GM19397 (cell line): ENCODE measurements at regions not wholly inside any gene's neighbourhood (a gene's known extent, or its start where the extent isn't known, plus 50 kb on each side); places are given as distances from the start of the nearest gene placed in this dataset.

Experiments used
- ATAC-seq: cut with Tn5 transposase; IDR thresholded peaks from one replicate; pipeline ENCODE4 v1.9.1; 2021; ENCODE audit warnings: mild to moderate bottlenecking, moderate library complexity; ENCODE audit not compliant: unreplicated experiment

- no peak for ATAC-seq
Observed at GRCh38 chr5:35436400-35437057, 181.1 kb upstream of the SPEF2 start.

GRCh38 chr5:35430381-35431162, 187.1 kb upstream of the SPEF2 start:
- no peak for ATAC-seq

- ATAC-seq, result no peak
Observed at GRCh38 chr5:35420200-35420599, 189.9 kb upstream of the PRLR start.

GRCh38 chr5:35417040-35417439, 186.8 kb upstream of the PRLR start:
- no peak for ATAC-seq

- ATAC-seq, result no peak
Observed at GRCh38 chr5:35416217-35416988, 186.1 kb upstream of the PRLR start.

GRCh38 chr5:35415309-35415708, 185.0 kb upstream of the PRLR start:
- ATAC-seq, result no peak

GRCh38 chr5:35409361-35409760, 179.1 kb upstream of the PRLR start:
- ATAC-seq, result no peak

GRCh38 chr5:35408146-35408545, 177.9 kb upstream of the PRLR start:
- ATAC-seq, result no peak

GRCh38 chr5:35407697-35408096, 177.4 kb upstream of the PRLR start:
- ATAC-seq, result no peak

GRCh38 chr5:35405938-35406337, 175.7 kb upstream of the PRLR start:
- ATAC-seq, result no peak

- ATAC-seq, result no peak
Observed at GRCh38 chr5:35404701-35405100, 174.4 kb upstream of the PRLR start.

GRCh38 chr5:35393901-35394300, 163.6 kb upstream of the PRLR start:
- ATAC-seq, result no peak

- no peak for ATAC-seq
Observed at GRCh38 chr5:35384658-35385057, 154.4 kb upstream of the PRLR start.

GRCh38 chr5:35383041-35383440, 152.8 kb upstream of the PRLR start:
- ATAC-seq, result no peak

GRCh38 chr5:35377653-35378052, 147.4 kb upstream of the PRLR start:
- no peak for ATAC-seq

- no peak for ATAC-seq
Observed at GRCh38 chr5:35374584-35374983, 144.3 kb upstream of the PRLR start.

GRCh38 chr5:35373249-35373648, 143.0 kb upstream of the PRLR start:
- ATAC-seq, result no peak

GRCh38 chr5:35372482-35372881, 142.2 kb upstream of the PRLR start:
- no peak for ATAC-seq

- no peak for ATAC-seq
Observed at GRCh38 chr5:35371951-35372426, 141.7 kb upstream of the PRLR start.

- ATAC-seq, result no peak
Observed at GRCh38 chr5:35370871-35371270, 140.6 kb upstream of the PRLR start.

GRCh38 chr5:35369965-35370790, 139.9 kb upstream of the PRLR start:
- ATAC-seq, result no peak
